CD14-positive monocyte (primary cell): ENCODE measurements at regions not wholly inside any gene's neighbourhood (a gene's known extent, or its start where the extent isn't known, plus 50 kb on each side); places are given as distances from the start of the nearest gene placed in this dataset.

Source experiments
- DNase-seq, 3 donors: peaks; one replicate each; pipeline ENCODE4 v3.0.0-alpha.2; 2011 to 2022
- H2AFZ ChIP-seq: 2 replicates; pipeline ENCODE4 v1.6.0; 2012; ENCODE audit warnings: mild to moderate bottlenecking, low read depth, low read length, inconsistent platforms; ENCODE audit not compliant: insufficient read depth, poor library complexity, severe bottlenecking
- H3K27ac ChIP-seq, 2 donors: 1 replicate in 1 of 2; 2 replicates in 1 of 2; pipeline ENCODE4 v1.5.1; 2012 to 2013; ENCODE audit warnings: low read length in 2 of 2, control low read depth in 1 of 2, inconsistent platforms in 1 of 2, low read depth in 1 of 2, mild to moderate bottlenecking in 1 of 2
- H3K27me3 ChIP-seq, 2 donors: one replicate each; pipeline versions ENCODE4 v1.6.0 to v1.6.1; 2011 to 2013; ENCODE audit warnings: low read length in 2 of 2; ENCODE audit not compliant: control insufficient read depth in 2 of 2, insufficient read depth in 2 of 2
- H3K36me3 ChIP-seq, 2 donors: replicated peaks in 1 of 2; 1 replicate in 1 of 2; 2 replicates in 1 of 2; pipeline versions ENCODE4 v1.5.1 to v1.6.1; 2012 to 2013; ENCODE audit warnings: low read length in 2 of 2, control low read depth in 1 of 2, inconsistent platforms in 1 of 2, mild to moderate bottlenecking in 1 of 2; ENCODE audit not compliant: insufficient read depth in 2 of 2, control insufficient read depth in 1 of 2
- H3K4me1 ChIP-seq, 2 donors: 1 replicate in 1 of 2; 2 replicates in 1 of 2; pipeline versions ENCODE4 v1.5.1 to v1.6.1; 2012 to 2013; ENCODE audit warnings: low read length in 2 of 2, control low read depth in 1 of 2, inconsistent platforms in 1 of 2, mild to moderate bottlenecking in 1 of 2, moderate library complexity in 1 of 2; ENCODE audit not compliant: insufficient read depth in 2 of 2, control insufficient read depth in 1 of 2
- H3K4me2 ChIP-seq: replicated peaks from 2 replicates; pipeline ENCODE3; 2012; ENCODE audit warnings: low read length, moderate library complexity, mild to moderate bottlenecking; ENCODE audit not compliant: poor library complexity, severe bottlenecking; ENCODE audit errors: extremely low read depth
- H3K4me3 ChIP-seq, 3 experiments: fragments of 200-600 bp in 1 of 3; sonication (generic) in 1 of 3; replicated peaks in 1 of 3; 1 replicate in 2 of 3; 2 replicates in 1 of 3; pipeline ENCODE4 v1.5.1; 2011 to 2013; ENCODE audit warnings: low read length in 3 of 3, mild to moderate bottlenecking in 3 of 3, control low read depth in 2 of 3, low read depth in 2 of 3, inconsistent platforms in 1 of 3, moderate library complexity in 1 of 3
- H3K79me2 ChIP-seq: 2 replicates; pipeline ENCODE4 v1.6.0; 2012; ENCODE audit warnings: mild to moderate bottlenecking, control low read depth, inconsistent platforms, low read length, moderate library complexity; ENCODE audit not compliant: insufficient read depth
- H3K9ac ChIP-seq: 2 replicates; pipeline ENCODE4 v1.6.0; 2017; ENCODE audit warnings: low read length, mild to moderate bottlenecking; ENCODE audit not compliant: insufficient read depth, poor library complexity, severe bottlenecking
- H3K9me3 ChIP-seq, 2 donors: replicated peaks in 1 of 2; 1 replicate in 1 of 2; 2 replicates in 1 of 2; pipeline versions ENCODE4 v1.5.1 to v1.6.1; 2012 to 2013; ENCODE audit warnings: low read length in 2 of 2, control low read depth in 1 of 2; ENCODE audit not compliant: control insufficient read depth in 1 of 2, insufficient read depth in 1 of 2
- H4K20me1 ChIP-seq: 2 replicates; pipeline ENCODE4 v1.6.0; 2012; ENCODE audit warnings: mild to moderate bottlenecking, low read length, control low read depth, moderate library complexity; ENCODE audit not compliant: insufficient read depth
- H3K27ac Mint-ChIP-seq, 7 donors: one replicate each; pipeline ENCODE4 v1.8.0; 2020; ENCODE audit warnings: mild to moderate bottlenecking in 7 of 7, mixed read lengths in 7 of 7, moderate library complexity in 6 of 7, inconsistent platforms in 2 of 7
- H3K27me3 Mint-ChIP-seq, 3 donors: one replicate each; pipeline ENCODE4 v1.8.0; 2021 to 2022; ENCODE audit warnings: low read depth in 3 of 3, mild to moderate bottlenecking in 3 of 3, mixed read lengths in 3 of 3, moderate library complexity in 3 of 3, inconsistent platforms in 1 of 3
- H3K36me3 Mint-ChIP-seq, 2 donors: one replicate each; pipeline ENCODE4 v1.8.0; 2020; ENCODE audit warnings: mixed read lengths in 2 of 2, inconsistent platforms in 1 of 2, mild to moderate bottlenecking in 1 of 2
- H3K4me1 Mint-ChIP-seq: one replicate; pipeline ENCODE4 v1.8.0; 2020; ENCODE audit warnings: mild to moderate bottlenecking, mixed read lengths
- H3K4me3 Mint-ChIP-seq, 2 donors: one replicate each; pipeline ENCODE4 v1.8.0; 2020; ENCODE audit warnings: mild to moderate bottlenecking in 2 of 2, mixed read lengths in 2 of 2, moderate library complexity in 1 of 2
- H3K9me3 Mint-ChIP-seq, 7 donors: one replicate each; pipeline ENCODE4 v1.8.0; 2020 to 2022; ENCODE audit warnings: mixed read lengths in 7 of 7, mild to moderate bottlenecking in 6 of 7, moderate library complexity in 6 of 7, inconsistent platforms in 2 of 7
- WGBS: methylation state at CpG from one replicate; pipeline ENCODE4 v1.1.5; 2013; ENCODE audit warnings: missing lambda C conversion rate; ENCODE audit not compliant: insufficient coverage; 5-methylcytosine and 5-hydroxymethylcytosine counted together
- intact Hi-C, 2 donors: fragments of 100-400 bp; cut with micrococcal nuclease; formaldehyde crosslinking; loops; one replicate each; pipeline versions ENCODE4 v1.15.0 to v1.15.1; 2023
- TF ChIP-seq, protein P1 (sequence below): fragments of 200-600 bp; IDR thresholded peaks from one replicate; pipeline ENCODE4 v1.8.0; 2022; ENCODE audit warnings: antibody characterized with exemption, mild to moderate bottlenecking

DNA sequence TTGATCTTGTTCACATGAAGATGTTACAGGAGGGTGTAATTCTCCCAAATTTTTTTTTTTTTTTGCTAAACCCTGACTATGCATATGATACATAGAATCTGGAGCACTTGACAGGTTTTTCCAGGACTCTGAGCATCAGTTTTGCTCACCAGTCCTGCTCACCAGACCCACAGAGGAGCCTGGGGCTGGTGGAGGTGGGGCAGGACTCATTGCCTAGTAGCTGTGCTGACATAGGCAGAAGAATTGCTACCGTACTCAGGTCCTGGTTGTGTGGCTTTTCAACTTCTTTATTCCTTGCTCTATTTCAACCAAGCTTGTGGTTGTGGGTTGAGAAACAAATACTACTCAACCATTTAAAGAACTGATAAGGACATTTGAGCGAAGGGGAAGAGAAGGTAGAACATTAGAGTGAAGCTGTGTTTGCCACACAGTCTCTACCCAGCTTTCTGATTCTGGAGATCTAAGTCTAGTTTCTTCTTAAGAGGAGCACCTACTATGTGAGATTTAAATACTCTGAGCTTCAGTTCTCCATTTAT lies 212.4 kb downstream of the UTP18 start:
- Histone ChIP-seq H4K20me1 (no peaks in the 10 kb centered on the region), H3K27ac (no peak overlapping the region), H3K4me1 (no peaks in the 10 kb centered on the region), H3K4me3 (no peak overlapping the region), H3K36me3 (no peaks in the 10 kb centered on the region), H3K9ac (no peak overlapping the region), H3K4me2 (no peak overlapping the region), H3K9me3 (no peaks in the 10 kb centered on the region), H3K79me2 (no peaks in the 10 kb centered on the region), H3K27me3 (no peaks in the 10 kb centered on the region), H2AFZ (no peak overlapping the region)
- WGBS: no CpG with 5 or more reads among the region's 2 CpGs
- Mint-ChIP-seq H3K4me1 (no peaks in the 10 kb centered on the region), H3K9me3 (no peaks in the 10 kb centered on the region), H3K36me3 (no peaks in the 10 kb centered on the region), H3K4me3 (no peak overlapping the region), H3K27ac (peak overlapping the region in 1 of 7 donors; percentile 24), H3K27me3 (peaks cover 8 to 21% (median 9%) of the 10 kb centered on the region in 3 donors)
- TF ChIP-seq, protein P1, sequence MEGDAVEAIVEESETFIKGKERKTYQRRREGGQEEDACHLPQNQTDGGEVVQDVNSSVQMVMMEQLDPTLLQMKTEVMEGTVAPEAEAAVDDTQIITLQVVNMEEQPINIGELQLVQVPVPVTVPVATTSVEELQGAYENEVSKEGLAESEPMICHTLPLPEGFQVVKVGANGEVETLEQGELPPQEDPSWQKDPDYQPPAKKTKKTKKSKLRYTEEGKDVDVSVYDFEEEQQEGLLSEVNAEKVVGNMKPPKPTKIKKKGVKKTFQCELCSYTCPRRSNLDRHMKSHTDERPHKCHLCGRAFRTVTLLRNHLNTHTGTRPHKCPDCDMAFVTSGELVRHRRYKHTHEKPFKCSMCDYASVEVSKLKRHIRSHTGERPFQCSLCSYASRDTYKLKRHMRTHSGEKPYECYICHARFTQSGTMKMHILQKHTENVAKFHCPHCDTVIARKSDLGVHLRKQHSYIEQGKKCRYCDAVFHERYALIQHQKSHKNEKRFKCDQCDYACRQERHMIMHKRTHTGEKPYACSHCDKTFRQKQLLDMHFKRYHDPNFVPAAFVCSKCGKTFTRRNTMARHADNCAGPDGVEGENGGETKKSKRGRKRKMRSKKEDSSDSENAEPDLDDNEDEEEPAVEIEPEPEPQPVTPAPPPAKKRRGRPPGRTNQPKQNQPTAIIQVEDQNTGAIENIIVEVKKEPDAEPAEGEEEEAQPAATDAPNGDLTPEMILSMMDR: no peak
- intact Hi-C loops: loop anchor here in 1 of 2 donors (10.0 kb wide), 1 partner anchor 58 kb away; no protein-coding TSS in a partner anchor
- DNase-seq: no peak

DNA sequence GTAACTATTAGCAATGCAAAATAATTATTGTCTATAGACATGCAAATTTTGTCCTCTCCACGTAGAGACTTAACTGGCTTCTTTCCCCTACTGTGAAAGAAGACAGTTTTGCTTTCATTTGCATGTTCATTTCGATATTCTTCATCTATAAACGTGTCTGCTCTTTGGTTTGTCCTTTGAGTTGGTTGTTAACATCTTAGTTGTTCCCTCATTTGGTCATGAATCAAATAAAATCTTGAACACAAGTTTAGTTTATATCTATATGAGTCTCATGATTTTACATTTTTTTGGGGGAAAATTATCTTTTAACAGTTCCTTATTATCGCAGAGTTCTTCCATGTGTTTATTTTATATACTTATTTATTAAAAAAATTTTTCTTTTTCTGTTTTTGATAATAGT lies 214.4 kb downstream of the UTP18 start:
- Histone ChIP-seq H3K27ac (no peak overlapping the region), H3K4me1 (no peaks in the 10 kb centered on the region), H3K4me2 (no peak overlapping the region), H4K20me1 (no peaks in the 10 kb centered on the region), H3K27me3 (no peaks in the 10 kb centered on the region), H3K4me3 (no peak overlapping the region), H2AFZ (no peak overlapping the region), H3K79me2 (no peaks in the 10 kb centered on the region), H3K36me3 (no peaks in the 10 kb centered on the region), H3K9me3 (no peaks in the 10 kb centered on the region), H3K9ac (no peak overlapping the region)
- DNase-seq: no peak
- TF ChIP-seq, protein P1: no peak
- intact Hi-C loops: loop anchor here in 1 of 2 donors (10.0 kb wide), 1 partner anchor 60 kb away; no protein-coding TSS in a partner anchor
- no peak overlapping the region for H3K4me3 Mint-ChIP-seq
- WGBS: no CpG with 5 or more reads among the region's 4 CpGs
- peaks cover 9 to 26% (median 10%) of the 10 kb centered on the region in 3 donors for H3K27me3 Mint-ChIP-seq
- H3K27ac Mint-ChIP-seq: no peak overlapping the region
- no peaks in the 10 kb centered on the region for H3K4me1 Mint-ChIP-seq
- H3K36me3 Mint-ChIP-seq: no peaks in the 10 kb centered on the region
- peaks cover 0 to 2% (median 0%) of the 10 kb centered on the region in 7 donors for H3K9me3 Mint-ChIP-seq
